Neural progenitor cell (in vitro differentiated cells): ENCODE measurements at regions not wholly inside any gene's neighbourhood (a gene's known extent, or its start where the extent isn't known, plus 50 kb on each side); places are given as distances from the start of the nearest gene placed in this dataset.

Experiments used
- DNase-seq: peaks from one replicate; pipeline ENCODE4 v3.0.0-alpha.2; 2016; ENCODE audit warnings: low spot score
- H2AFZ ChIP-seq: fragments of 200-600 bp; sonication (generic); replicated peaks from 2 replicates; pipeline ENCODE4 v1.6.1; 2016; ENCODE audit warnings: antibody characterized with exemption
- H3F3A ChIP-seq: fragments of 200-600 bp; sonication (generic); 2 replicates; pipeline ENCODE4 v1.6.1; 2016; ENCODE audit warnings: antibody characterized with exemption, low read depth
- H3K27ac ChIP-seq: fragments of 200-600 bp; sonication (generic); 2 replicates; pipeline ENCODE4 v1.5.1; 2016; ENCODE audit warnings: mild to moderate bottlenecking
- H3K27me3 ChIP-seq: fragments of 200-600 bp; sonication (generic); 2 replicates; pipeline ENCODE4 v1.6.1; 2016; ENCODE audit warnings: mild to moderate bottlenecking, moderate library complexity
- H3K36me3 ChIP-seq: fragments of 200-600 bp; sonication (generic); 2 replicates; pipeline ENCODE4 v1.5.1; 2016
- H3K4me1 ChIP-seq: fragments of 200-600 bp; sonication (generic); 2 replicates; pipeline ENCODE4 v1.6.1; 2016; ENCODE audit warnings: mixed run types
- H3K4me2 ChIP-seq: fragments of 200-600 bp; sonication (generic); 2 replicates; pipeline ENCODE4 v1.6.1; 2016
- H3K4me3 ChIP-seq: fragments of 200-600 bp; sonication (generic); 2 replicates; pipeline ENCODE4 v1.5.1; 2016
- H3K79me2 ChIP-seq: fragments of 200-600 bp; sonication (generic); 2 replicates; pipeline ENCODE4 v1.6.1; 2016; ENCODE audit warnings: low read depth
- H3K9ac ChIP-seq: fragments of 200-600 bp; sonication (generic); 2 replicates; pipeline ENCODE4 v1.6.1; 2016
- H3K9me3 ChIP-seq: fragments of 200-600 bp; sonication (generic); 2 replicates; pipeline ENCODE4 v1.5.1; 2016; ENCODE audit warnings: low read depth
- H4K20me1 ChIP-seq: fragments of 200-600 bp; sonication (generic); 2 replicates; pipeline ENCODE4 v1.6.1; 2016; ENCODE audit warnings: low read depth
- H3K27ac Mint-ChIP-seq: 3 replicates; pipeline ENCODE4 v1.8.0; 2021; ENCODE audit warnings: mixed read lengths
- H3K27me3 Mint-ChIP-seq: 2 replicates; pipeline ENCODE4 v1.8.0; 2022; ENCODE audit warnings: low read depth, mild to moderate bottlenecking, inconsistent platforms, moderate library complexity, mixed read lengths; ENCODE audit not compliant: insufficient read depth
- H3K36me3 Mint-ChIP-seq: 3 replicates; pipeline ENCODE4 v1.8.0; 2021; ENCODE audit warnings: mixed read lengths
- H3K4me1 Mint-ChIP-seq: 3 replicates; pipeline ENCODE4 v1.8.0; 2021; ENCODE audit warnings: mixed read lengths
- H3K4me3 Mint-ChIP-seq: 3 replicates; pipeline ENCODE4 v1.8.0; 2021; ENCODE audit warnings: mild to moderate bottlenecking, moderate library complexity, mixed read lengths
- H3K9me3 Mint-ChIP-seq: 3 replicates; pipeline ENCODE4 v1.8.0; 2020; ENCODE audit warnings: mixed read lengths
- EZH2 ChIP-seq: fragments of 200-600 bp; sonication (generic); IDR thresholded peaks from 2 replicates; pipeline ENCODE4 v1.6.1; 2017; ENCODE audit warnings: antibody characterized with exemption, mild to moderate bottlenecking, moderate library complexity
- EZH2phosphoT487 ChIP-seq: fragments of 200-600 bp; sonication (generic); IDR thresholded peaks from 2 replicates; pipeline ENCODE4 v1.6.1; 2017; ENCODE audit warnings: antibody characterized with exemption
- TF ChIP-seq, protein P1 (sequence below): fragments of 200-600 bp; sonication (generic); IDR thresholded peaks from 2 replicates; pipeline ENCODE4 v1.5.1; 2017; ENCODE audit warnings: antibody characterized with exemption, mild to moderate bottlenecking

DNA sequence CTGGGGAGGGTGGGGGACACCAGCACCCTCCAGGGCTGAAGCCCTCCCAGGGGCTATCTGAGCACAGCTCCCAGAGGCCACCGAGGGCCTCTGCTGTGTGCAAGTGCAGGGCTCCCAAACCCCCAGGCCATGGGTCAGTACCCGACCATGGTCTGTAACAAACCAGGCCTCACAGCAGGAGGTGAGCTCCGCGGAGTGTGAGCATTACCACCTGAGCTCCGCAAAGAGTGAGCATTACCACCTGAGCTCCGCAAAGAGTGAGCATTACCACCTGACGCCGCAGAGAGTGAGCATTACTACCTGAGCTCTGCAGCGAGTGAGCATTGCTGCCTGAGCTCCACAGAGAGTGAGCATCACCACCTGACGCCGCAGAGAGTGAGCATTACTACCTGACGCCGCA lies 152.9 kb upstream of the IRX2 start:
- no peaks in the 10 kb centered on the region for H3K4me1 Mint-ChIP-seq
- no peak overlapping the region for H3K4me3 ChIP-seq
- no peaks in the 10 kb centered on the region for H3K79me2 ChIP-seq
- no peak overlapping the region for H3K4me3 Mint-ChIP-seq
- H3K9me3 ChIP-seq: no peaks in the 10 kb centered on the region
- no peaks in the 10 kb centered on the region for H3K27me3 ChIP-seq
- H4K20me1 ChIP-seq: no peaks in the 10 kb centered on the region
- H3K36me3 ChIP-seq: no peaks in the 10 kb centered on the region
- peaks cover 4% of the 10 kb centered on the region for H3K27me3 Mint-ChIP-seq
- no peak overlapping the region for H3K27ac Mint-ChIP-seq
- no peaks in the 10 kb centered on the region for H3K4me1 ChIP-seq
- H2AFZ ChIP-seq: no peak overlapping the region
- H3K4me2 ChIP-seq: no peak overlapping the region
- TF ChIP-seq EZH2 (no peak), EZH2phosphoT487 (no peak)
- TF ChIP-seq, protein P1, sequence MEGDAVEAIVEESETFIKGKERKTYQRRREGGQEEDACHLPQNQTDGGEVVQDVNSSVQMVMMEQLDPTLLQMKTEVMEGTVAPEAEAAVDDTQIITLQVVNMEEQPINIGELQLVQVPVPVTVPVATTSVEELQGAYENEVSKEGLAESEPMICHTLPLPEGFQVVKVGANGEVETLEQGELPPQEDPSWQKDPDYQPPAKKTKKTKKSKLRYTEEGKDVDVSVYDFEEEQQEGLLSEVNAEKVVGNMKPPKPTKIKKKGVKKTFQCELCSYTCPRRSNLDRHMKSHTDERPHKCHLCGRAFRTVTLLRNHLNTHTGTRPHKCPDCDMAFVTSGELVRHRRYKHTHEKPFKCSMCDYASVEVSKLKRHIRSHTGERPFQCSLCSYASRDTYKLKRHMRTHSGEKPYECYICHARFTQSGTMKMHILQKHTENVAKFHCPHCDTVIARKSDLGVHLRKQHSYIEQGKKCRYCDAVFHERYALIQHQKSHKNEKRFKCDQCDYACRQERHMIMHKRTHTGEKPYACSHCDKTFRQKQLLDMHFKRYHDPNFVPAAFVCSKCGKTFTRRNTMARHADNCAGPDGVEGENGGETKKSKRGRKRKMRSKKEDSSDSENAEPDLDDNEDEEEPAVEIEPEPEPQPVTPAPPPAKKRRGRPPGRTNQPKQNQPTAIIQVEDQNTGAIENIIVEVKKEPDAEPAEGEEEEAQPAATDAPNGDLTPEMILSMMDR: no peak
- H3K9me3 Mint-ChIP-seq: no peaks in the 10 kb centered on the region
- no peak overlapping the region for H3K27ac ChIP-seq
- H3K36me3 Mint-ChIP-seq: no peaks in the 10 kb centered on the region
- DNase-seq: no peak
- H3F3A ChIP-seq: no peaks in the 10 kb centered on the region
- no peak overlapping the region for H3K9ac ChIP-seq

DNA sequence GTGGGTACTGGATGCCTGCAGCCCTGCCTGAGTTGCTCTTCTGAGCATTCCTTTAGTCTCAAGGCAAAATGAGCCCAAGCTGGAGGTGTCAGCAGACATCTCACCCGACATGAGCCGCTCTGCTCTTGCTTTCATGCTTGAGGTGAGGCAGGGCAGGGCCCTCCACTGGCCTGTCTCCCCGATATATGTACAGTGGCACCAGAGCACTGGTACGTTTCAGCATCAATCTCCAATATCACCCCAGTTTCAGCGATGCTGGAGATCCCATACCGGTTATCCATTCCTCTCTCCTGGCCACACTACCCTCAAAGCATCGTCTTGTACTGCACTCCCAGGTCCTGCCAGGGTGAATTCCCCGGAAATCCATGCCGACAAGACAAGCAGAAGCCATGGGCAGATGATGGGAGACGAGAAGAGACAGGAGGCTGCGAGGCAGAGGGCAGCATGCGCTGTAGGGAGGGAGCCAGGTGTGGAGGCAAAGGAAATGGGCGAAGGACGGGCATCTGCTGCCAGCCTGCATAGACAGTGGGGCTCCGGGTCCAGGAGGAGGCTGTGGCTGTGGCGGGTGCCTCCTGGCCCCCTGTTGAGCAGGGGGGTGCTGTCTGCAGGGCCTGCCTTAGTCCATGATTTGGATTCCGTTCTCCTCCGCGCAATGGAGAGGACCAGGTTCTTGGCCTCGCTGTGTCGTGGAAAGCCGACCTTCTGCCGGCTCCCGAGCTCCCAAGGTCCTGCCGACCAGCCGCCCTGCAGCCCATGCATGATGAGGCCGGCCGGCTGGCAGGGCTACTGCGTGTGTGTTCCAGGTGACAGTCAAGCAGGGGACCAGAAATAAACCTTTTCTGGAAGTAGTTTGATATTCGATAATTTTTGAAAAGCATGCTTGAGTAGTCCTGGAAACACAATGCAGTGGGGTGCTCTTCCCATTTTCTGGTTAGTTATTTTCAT lies 152.2 kb upstream of the IRX2 start:
- H4K20me1 ChIP-seq: no peaks in the 10 kb centered on the region
- no peaks in the 10 kb centered on the region for H3K36me3 Mint-ChIP-seq
- no peak overlapping the region for H3K4me3 ChIP-seq
- H3K4me2 ChIP-seq: no peak overlapping the region
- no peak overlapping the region for H3K27ac Mint-ChIP-seq
- H3K9ac ChIP-seq: no peak overlapping the region
- H3K4me1 ChIP-seq: no peaks in the 10 kb centered on the region
- H3K79me2 ChIP-seq: no peaks in the 10 kb centered on the region
- no peak overlapping the region for H2AFZ ChIP-seq
- H3F3A ChIP-seq: no peaks in the 10 kb centered on the region
- no peaks in the 10 kb centered on the region for H3K4me1 Mint-ChIP-seq
- H3K4me3 Mint-ChIP-seq: no peak overlapping the region
- no peak overlapping the region for H3K27ac ChIP-seq
- peaks cover 9% of the 10 kb centered on the region for H3K27me3 Mint-ChIP-seq
- H3K9me3 Mint-ChIP-seq: no peaks in the 10 kb centered on the region
- H3K9me3 ChIP-seq: no peaks in the 10 kb centered on the region
- no peaks in the 10 kb centered on the region for H3K36me3 ChIP-seq
- no peak for TF ChIP-seq EZH2
- TF ChIP-seq EZH2phosphoT487: no peak
- H3K27me3 ChIP-seq: no peaks in the 10 kb centered on the region
- DNase-seq: no peak

DNA sequence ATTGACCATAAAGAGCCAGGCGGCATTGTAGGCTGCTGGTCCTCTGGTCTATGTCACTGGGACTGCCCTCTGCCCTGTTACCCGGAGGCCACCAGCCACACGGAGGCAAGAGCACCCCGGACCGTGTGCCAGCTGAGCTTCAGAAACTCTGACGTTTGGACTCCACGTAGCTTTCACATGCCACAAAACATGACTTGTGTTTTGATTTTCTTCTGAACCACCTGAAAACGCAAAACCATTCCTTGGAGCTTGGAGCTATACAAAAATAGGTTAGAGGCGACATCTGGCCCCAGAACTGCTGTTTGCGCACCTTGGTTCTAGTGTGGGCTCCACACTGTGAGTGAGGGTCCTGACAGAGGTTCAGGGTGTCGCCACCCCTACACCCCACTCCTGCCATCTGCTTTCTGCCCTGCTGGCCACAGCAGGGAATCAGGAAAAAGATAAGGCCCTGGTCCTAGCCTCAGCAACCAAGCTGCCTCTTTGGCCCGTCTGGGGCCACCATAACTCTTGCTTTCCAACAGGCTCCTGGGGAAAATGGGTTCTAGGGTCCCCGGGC lies 151.3 kb upstream of the IRX2 start:
- no peak overlapping the region for H3K4me2 ChIP-seq
- no peaks in the 10 kb centered on the region for H3K4me1 ChIP-seq
- no peaks in the 10 kb centered on the region for H3K79me2 ChIP-seq
- no peak for DNase-seq
- no peaks in the 10 kb centered on the region for H3K36me3 ChIP-seq
- H3K27me3 ChIP-seq: no peaks in the 10 kb centered on the region
- no peaks in the 10 kb centered on the region for H3K9me3 Mint-ChIP-seq
- no peak overlapping the region for H3K4me3 ChIP-seq
- H3K9ac ChIP-seq: no peak overlapping the region
- no peak overlapping the region for H3K27ac ChIP-seq
- no peaks in the 10 kb centered on the region for H3K36me3 Mint-ChIP-seq
- no peak overlapping the region for H3K4me3 Mint-ChIP-seq
- no peaks in the 10 kb centered on the region for H4K20me1 ChIP-seq
- no peak overlapping the region for H3K27ac Mint-ChIP-seq
- H3K9me3 ChIP-seq: no peaks in the 10 kb centered on the region
- peaks cover 11% of the 10 kb centered on the region for H3K27me3 Mint-ChIP-seq
- no peaks in the 10 kb centered on the region for H3K4me1 Mint-ChIP-seq
- H3F3A ChIP-seq: no peaks in the 10 kb centered on the region
- no peak overlapping the region for H2AFZ ChIP-seq
- TF ChIP-seq EZH2phosphoT487 (no peak), EZH2 (no peak)
- TF ChIP-seq, protein P1: no peak

DNA sequence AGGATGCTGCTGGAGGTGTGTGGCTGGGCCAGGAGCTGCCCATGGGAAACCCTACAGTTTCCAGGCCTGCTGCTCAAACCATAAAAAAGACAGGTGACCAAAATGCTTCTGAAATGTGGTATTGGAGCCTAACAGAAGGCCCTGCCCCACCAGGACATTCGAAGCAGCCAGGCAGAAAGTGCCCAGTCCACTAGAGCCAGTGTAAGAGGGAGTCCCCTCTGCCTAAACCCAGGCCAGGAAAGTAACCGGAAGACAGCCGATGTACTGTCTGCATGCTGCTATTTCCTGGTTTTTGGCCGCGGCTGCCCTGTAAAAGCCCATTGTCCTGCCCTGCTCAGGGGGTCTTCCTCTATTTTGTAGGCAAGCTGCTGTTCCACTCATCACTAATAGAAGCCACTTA lies 150.7 kb upstream of the IRX2 start:
- no peak overlapping the region for H3K27ac ChIP-seq
- TF ChIP-seq, protein P1: no peak
- TF ChIP-seq EZH2phosphoT487 (no peak), EZH2 (no peak)
- no peak overlapping the region for H3K27ac Mint-ChIP-seq
- H3K4me2 ChIP-seq: no peak overlapping the region
- no peak overlapping the region for H3K4me3 Mint-ChIP-seq
- H3K9ac ChIP-seq: no peak overlapping the region
- no peaks in the 10 kb centered on the region for H3K4me1 ChIP-seq
- H3K79me2 ChIP-seq: no peaks in the 10 kb centered on the region
- H2AFZ ChIP-seq: no peak overlapping the region
- no peaks in the 10 kb centered on the region for H3K4me1 Mint-ChIP-seq
- H3K27me3 Mint-ChIP-seq: peaks cover 11% of the 10 kb centered on the region
- DNase-seq: no peak
- H3K36me3 Mint-ChIP-seq: no peaks in the 10 kb centered on the region
- no peaks in the 10 kb centered on the region for H3K9me3 ChIP-seq
- H4K20me1 ChIP-seq: no peaks in the 10 kb centered on the region
- H3K9me3 Mint-ChIP-seq: no peaks in the 10 kb centered on the region
- H3K4me3 ChIP-seq: no peak overlapping the region
- no peaks in the 10 kb centered on the region for H3F3A ChIP-seq
- H3K27me3 ChIP-seq: no peaks in the 10 kb centered on the region
- no peaks in the 10 kb centered on the region for H3K36me3 ChIP-seq
